ENCODE measurements at regions not wholly inside any gene's neighbourhood (a gene's known extent, or its start where the extent isn't known, plus 50 kb on each side); places are given as distances from the start of the nearest gene placed in this dataset.
"Not testable (repeated sequence)": the region's sequence is repeated elsewhere in the genome, so short reads cannot be mapped to it uniquely, and the experiment has no call there.

DNA sequence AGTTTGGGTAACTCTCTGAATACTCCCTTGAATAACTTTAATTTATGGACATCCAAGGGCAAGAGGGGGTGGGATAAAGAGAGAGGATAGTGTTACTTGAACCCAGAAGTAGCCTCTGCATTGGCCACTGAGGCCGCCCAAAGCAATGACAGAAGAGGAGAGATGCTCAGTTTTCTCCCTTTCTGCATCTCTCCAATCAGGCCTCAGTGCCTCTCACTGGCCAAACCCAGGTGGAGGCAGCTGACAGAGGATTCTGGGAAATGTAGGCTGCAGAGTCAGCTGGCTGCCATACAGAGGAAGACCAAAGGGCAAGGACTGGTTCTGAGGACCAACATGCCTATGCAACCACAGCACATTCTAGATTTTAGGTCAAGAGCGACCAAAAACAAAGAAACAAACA is 719.4 kb downstream of the MAT2B start:
- no peak for DNase-seq

DNA sequence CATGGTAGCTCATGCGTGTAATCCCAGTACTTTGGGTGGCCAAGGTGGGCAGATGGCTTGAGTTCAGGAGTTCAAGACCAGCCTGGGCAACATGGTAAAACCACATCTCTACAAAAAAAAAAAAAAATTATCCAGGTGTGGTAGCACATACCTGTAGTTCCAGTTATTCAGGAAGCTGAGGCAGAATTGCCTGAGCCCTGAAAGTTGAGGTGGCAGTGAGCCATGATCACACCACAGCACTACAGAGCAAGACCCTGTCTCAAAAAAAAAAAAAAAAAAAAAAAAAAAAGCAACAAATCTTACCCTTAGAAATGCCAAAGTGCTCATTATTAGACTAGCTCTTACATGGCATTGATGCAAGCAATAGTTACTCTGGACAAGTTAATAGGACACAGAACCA is 724.9 kb downstream of the MAT2B start:
- no peak for DNase-seq

DNA sequence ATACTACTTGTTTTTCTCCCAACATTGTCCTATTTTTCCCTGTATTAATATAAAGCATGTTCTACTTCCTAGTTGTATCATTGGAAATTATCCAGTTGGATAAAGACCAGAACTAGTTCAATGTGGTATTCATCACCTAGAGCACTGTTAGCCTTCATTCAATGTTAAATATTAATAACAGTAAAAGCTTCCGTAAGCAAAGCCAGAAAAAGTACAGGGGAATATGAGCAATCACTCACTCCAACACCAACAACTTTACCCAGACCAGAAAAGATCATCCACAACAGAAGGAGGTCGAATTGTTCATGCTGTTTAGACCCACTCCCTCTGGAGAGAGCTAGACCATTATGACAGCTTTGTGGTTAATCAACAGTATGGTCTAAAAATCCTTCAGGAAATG is 728.4 kb downstream of the MAT2B start:
- no peak for DNase-seq

DNA sequence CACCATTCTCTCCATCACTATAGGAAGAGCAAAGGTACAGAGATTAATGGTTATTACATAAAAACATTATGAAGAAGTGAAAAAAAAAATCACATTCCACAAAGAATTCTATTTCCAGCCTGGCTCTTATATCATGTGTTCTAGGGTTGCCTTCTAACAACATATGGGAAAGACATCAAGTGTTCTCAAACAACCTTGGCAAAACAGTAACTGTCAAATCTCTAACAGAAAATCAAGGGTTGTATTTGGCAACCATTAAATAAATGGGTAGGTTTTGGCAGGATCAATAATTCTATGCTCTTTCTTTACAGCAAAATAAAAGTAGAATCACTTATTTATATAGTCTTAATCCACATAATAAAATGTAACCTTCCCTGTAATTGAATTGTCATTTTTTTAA is 728.9 kb downstream of the MAT2B start:
- no peak for DNase-seq

DNA sequence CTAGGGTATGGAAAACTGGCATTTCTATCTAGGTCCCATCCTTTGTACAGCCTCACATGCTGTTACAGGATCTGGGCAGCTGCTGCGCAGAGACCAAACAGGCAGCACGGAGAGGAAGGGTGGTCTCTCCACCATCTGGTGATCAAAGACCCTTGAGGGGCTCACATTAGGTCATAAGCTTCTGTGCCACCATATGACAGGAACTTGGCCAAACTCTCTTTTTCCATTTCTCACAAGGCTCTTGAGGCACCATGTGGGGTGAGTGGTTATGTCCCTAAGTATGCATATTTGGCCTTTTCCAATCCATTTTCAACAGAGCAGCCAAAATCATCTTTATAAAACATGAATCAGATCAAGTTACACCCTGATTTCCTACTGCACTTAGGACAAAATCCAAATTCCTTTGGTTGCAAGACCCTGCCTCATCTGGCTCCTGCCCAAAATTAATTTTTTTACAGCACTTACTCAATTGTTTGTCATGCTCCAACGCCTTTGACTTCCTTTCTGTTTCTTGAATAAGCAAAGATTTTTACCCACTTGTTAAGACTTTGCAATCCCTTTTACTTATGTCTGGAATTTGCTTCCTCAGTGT is 730.0 kb downstream of the MAT2B start:
- no peak for DNase-seq

DNA sequence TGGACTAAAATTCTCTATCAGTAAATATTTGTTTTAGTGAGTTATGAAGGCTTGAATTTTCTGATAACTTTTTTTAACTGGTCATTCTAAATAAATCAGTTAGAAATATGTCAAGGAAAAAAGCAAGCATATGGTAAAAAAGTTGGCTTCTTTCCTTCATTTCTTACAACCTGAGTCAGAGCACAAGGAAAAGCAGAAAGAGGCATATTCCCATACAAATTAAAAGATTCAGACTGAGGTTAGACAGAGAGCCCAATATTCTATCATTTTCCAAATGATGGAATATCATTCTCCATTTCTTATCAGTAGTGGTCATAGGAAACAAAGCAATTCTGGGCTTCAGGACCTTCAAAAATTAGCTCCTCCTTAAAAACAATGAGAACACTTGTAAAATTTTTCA is 732.1 kb downstream of the MAT2B start:
- no peak for DNase-seq

DNA sequence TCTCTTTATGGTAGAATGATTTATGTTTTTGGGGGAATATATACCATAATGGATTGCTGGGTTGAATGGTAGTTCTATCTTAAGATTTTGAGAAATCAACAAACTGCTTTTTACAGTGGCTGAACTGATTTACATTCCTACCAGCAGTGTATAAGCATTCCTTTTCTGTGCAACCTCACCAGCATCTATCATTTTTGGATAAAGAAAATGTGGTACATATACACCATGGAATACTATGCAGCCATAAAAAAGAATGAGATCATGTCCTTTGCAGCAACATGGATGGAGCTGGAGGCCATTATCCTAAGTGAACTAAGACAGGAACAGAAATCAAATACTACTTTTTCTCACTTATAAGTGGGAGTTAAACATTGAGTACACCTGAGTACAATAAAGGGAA is 746.4 kb downstream of the MAT2B start:
- DNase-seq: not testable (repeated sequence)

DNA sequence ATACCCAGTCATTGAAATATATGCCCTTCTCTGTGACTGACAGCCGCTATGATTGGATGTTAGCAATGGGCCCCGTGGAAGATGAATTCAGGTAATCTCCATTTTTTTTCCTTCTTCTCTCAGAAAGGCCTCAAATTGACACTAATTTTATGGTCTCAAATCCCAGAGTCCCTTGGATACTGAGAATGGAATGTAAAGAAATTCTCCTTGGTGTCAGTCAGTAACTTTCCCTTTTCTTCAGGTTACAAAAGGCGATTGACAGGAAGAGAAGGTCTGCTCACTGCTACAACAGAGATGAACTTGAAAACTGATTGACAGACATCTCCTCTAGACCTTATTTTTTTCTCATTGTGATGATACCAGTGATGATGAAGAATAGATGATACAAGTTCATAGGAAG is 748.3 kb downstream of the MAT2B start:
- no peak for DNase-seq

DNA sequence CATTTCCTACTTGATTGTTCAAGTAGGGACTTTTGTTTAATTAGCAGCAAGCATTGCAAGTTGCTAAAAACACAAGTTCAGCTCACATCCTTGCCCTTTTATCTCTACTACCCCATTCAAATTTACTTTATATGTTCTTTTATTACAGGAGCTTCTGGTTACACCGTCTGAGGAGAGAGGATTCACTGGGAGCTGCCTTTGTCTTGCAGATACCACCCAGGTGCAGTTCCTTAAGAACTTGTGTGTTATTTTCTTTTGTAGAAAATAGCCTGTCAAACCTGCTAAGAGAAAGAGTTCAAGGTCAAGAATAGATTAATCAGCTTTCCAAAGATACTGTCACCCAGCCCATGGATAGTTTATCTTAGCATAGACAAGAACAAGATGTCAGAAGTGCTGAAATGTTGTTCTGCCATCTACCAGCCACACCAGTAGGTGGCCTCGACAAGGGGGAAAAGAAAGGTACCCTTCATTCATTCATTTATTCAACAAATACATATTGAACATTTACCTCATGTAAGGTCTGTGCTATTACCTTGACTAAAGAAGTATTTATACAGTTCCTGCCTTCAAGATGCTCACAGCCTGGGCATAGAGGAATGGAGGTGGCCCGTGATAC is 750.3 kb downstream of the MAT2B start:
- no peak for DNase-seq

DNA sequence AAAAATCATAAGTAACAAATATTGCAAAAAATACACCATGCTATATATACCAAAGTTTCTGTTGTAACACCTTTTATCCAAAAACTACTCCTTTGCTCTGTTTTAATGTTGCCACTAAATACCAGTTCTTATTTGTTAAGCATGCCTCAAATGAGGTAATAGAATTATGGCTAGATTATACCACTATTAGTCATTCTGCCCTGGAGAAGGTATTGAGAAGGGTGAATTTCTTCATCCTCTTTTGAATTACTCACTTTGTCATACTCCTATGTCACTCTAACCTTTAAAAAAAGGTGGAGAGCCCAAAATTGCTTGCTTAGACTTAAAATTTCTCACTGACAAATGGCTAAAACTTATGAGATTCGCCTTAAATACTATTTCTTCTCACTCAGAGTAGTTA is 750.9 kb downstream of the MAT2B start:
- no peak for DNase-seq

DNA sequence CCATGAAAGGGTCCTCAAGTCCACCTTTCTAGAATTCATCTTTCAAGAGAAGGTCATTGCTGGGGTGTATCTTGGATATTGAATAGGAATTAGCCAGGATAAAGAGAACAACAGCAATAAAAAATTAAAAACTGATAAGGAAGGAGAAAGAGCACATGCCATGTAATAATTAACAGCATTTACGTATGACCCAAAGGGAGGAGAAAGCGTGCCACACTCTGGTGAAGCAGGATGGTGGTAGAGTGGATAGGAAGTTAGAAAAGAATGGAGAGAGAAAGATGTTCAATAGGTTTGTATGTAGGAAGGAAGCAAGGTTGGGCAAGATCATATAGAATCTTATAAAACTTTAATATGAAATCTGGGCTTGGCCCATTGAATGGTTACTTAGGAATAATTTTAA is 751.5 kb downstream of the MAT2B start:
- no peak for DNase-seq

DNA sequence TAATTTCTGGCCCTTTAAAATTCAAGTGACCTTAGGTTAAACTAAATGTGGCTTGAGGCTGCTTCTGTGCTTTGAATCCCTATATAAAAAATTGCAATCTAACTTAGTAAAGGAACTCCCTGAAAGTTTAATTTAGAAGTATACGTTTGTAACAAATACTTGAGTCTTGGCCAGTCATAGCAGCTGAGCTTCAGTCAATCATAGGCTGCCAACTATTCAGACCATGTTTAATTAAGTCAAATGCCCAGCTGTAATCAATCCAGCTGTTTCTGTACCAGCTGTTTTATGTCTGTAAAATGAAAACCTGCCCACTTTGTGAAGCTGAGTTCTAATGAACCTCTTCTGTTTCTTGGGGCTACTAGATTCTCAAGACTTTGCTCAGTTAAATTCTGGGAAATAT is 760.1 kb downstream of the MAT2B start:
- no peak for DNase-seq

DNA sequence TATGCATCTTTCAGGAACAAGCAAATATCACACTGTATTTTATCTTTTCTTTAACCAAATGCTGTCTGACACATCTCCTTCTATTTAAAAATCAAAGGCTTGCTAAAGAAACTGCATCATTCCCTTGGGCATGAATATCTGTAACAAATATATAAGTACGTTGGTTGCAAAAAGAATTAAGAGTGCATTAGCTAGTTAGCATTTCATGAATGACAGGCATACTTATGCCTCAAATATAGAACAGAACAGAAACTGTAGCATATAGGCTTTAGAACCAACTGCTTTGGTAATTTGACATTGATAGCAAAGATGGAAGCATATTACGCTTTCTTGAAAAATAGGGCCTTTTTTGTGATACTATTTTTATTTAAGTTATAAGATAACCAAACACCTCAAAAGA is 761.2 kb downstream of the MAT2B start:
- DNase-seq: no peak

DNA sequence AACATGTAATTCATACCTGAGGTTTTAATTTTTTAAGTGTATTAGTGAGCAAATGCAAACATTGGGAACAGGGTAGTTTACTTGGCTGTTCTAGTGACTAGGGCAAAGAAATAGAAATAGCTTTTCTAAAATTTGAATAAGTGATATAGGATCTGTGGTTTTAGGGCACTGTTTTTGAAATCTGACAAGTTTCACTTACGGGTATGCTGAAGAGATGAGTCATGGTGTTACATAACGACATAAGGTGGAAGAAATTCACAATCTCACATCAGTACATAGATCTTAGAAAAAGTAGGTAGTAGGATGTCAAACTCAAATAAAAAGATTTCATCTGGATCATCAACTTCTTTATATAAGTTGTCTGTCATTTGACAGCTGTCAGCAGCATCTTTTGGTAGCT is 772.3 kb downstream of the MAT2B start:
- DNase-seq: no peak

DNA sequence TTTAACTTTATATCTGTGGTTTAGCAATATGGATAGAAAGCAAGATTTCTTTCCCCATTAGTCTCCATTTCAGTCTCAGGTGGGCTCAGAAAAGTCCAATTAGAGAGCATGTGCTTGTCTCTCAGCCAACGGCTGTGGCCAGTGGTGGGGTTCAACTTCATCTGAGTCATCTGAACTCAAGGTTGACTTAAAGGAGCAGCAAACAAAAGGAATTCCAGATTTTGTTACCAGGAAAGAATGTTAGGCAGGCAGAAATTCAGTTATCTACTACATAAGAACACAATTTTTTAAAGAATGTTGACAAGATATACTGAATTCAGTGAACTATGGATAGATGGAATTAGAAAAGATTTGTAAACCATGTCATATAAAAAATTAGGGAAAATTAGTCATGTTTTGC is 784.1 kb downstream of the MAT2B start:
- no peak for DNase-seq

DNA sequence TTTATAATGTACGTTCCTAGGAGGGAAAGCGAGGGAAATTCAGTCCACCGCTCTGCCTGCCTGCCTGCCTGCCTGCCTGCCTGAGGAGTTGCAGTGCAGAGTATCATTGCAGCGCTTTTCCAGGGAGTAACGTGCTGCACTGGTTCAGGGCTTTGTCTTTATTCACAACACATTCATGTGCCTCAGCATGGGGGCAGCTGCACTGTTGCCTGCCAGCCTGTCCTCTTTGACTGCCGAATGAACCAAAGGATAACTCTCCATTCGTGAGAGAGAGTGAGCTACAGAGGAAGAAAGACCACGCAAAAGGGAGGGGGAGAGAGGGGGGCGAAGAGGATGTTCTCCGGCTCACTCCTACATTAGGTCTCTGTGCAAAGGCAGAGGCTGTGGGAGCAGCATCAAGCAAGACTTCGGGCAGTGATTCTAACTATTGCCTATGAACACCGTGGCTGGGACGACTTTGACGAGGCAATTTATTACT is 791.2 kb downstream of the MAT2B start:
- no peak for DNase-seq

DNA sequence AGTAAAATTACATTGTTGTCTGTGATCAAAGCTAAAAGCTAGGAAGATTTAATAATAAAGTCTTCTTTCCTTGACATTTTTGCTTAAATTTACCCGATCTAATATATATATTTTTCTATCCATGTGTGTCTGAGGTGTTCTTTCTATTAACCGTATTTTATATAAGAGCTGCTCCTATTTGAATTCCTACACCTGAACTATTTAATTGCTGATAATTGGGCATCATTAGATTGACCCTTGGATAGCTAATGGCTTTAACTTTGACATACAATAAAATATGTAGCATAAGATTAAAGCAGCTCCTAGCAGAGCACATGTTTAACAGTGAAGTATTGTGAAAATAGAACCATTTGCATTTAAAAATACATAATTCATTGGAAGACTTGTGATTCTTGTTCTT is 792.7 kb downstream of the MAT2B start:
- DNase-seq: no peak

DNA sequence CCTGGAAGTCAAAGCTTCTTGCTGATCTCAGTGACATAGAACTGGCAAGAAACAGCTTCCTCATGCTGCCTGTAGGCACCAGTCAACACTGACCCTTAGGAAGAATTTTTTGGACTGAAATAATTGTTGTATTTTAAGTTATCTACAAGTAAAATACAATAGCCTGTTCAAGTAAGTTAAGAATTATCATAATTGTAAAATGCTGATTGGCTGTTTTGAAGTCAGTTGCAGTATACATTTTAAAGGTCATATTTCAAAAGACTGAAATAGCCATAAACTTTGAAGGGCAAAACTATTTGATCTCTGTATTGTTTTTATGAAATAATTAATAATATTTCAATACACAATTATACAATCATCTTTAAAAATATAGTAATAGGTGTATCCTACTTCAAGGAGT is 794.9 kb downstream of the MAT2B start:
- DNase-seq: no peak

DNA sequence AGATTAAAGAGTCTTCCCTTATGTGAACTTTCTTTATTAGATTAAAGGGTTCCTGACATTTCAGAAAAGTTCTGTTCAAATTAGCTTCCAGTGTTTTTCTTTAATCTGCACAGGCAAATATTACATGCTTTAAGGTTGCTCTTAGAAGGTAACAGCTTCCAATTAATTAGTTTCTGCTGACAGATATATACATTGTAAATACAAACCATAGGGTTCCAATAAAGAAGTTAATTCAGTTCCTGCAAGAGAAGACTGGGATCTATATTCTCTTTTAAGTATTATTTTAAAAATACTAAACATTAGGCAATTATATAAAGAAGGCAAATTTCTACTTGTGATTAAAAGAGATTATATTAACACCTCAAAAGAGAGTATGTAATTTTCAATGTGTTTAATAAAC is 795.7 kb downstream of the MAT2B start:
- DNase-seq: no peak

DNA sequence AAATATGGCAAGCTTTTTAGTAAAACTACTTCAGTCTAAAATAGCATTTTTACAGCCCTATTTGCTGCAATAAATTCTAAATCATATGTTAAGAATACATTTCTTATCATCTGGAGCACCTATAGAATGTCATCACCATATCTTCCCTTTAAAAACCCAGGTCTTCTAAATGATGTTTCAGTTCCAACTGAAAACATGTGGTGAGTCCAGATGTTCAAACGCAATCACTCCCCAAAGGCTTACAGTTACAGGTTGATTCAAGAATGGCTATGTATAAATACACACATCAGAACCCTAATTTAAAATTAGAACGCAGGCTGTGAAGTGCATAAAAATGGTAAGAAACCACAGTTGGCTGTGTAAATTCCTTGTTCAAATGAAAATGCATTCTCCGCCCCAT is 796.3 kb downstream of the MAT2B start:
- DNase-seq: no peak

DNA sequence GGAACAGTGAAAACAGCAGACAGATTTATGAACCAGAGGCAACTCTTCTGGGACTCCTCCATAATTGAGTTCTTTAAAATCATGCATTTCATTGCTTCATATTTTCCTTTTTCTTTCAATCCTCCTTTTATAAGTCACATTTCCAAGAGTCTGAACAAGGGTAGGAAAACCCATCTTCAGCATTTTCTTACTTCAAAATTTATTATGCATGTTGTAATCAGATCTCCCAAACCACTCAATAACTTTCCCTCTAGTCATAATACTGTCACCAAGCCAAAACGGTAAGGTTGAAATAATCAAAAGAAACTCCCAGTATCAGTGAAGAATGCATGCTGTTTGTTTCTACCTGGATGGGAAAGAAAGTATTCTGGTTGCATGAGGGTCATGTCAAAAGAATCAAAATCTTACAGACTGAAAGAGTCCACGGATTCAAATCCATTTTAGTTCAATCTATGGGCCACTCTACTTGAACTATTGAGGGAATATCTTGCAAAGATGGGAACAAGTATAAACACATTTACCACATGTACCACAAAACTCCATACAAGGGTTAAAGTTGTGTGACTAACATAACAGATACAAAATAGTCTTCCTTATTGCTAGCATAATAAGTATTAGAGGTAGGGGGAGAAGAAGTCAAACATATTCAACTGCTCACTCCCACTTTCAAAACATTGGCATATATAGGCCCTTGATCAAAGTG is 797.3 kb downstream of the MAT2B start:
- no peak for DNase-seq

DNA sequence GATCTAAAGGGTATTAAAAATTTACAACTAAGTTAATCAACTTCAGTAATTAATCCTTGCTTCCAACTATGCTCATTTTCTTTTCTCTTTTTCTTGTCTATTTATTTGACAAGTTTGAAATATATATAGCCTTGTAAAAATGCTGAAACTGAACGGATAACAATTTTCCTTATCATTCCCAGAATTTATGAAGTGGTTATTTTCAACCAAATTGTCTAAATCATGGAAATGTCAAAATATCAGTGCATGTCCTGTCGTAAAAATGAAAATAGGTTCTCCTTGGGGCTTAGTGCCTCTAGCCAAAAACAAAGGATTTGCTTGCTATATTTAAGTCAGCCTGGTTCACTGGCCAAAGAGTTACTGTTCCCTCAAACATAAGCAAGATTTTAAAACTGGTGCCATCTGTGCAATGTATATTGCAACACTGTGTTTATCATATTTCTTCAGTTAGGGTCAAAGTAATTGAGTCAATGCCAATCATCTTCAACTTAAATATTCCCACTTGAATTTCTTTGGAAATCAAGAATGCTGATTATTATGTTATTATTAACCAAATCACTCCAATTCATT is 798.3 kb downstream of the MAT2B start:
- DNase-seq: no peak

DNA sequence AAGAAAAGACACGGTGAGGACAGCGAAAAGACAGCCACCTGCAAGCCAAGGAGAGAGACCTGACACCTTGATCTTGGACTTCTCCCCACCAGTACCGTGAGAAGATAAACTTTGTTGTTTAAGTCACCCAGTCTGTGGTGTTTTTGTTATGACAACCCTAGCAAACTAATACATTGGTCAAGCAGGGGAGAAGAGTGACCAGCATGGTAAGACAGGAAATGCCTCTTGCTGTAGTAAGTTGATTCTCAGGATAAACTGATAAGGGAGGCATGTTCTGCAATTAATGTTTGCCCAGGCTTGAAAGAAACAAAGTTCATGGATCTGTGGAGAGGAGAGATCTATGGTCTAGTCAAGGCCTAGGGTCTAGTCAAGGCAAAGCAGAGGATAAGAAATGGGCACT is 801.2 kb downstream of the MAT2B start:
- no peak for DNase-seq

DNA sequence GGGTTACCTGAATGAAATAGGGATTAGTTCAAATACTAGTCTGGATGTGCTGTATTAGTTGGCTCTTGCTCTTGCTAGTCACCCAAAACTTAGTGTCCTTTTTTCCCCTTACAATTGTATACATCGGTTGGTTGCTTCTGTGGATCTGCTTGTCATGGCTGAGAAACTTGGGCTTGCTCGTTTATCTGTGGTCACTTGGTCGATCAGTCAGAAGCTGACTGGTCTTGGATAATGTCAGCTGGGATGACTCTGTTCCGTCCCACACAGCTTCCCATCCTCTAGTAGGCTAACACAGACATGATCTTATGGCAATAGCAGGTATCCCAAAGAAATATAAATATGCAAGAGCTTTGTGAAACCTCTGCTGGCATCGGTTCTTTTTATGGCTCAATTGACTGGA is 807.4 kb downstream of the MAT2B start:
- no peak for DNase-seq
